Astrocyte of the cerebellum (primary cell): ENCODE measurements at regions not wholly inside any gene's neighbourhood (a gene's known extent, or its start where the extent isn't known, plus 50 kb on each side); places are given as distances from the start of the nearest gene placed in this dataset.

Source experiments
- DNase-seq: peaks from one replicate; pipeline ENCODE4 v3.0.0-alpha.2; 2011; ENCODE audit warnings: low read depth
- H3K4me3 ChIP-seq: 2 replicates; pipeline ENCODE4 v1.5.1; 2011; ENCODE audit warnings: mild to moderate bottlenecking, low read depth, low read length, moderate library complexity
- CTCF ChIP-seq: IDR thresholded peaks from 2 replicates; pipeline ENCODE4 v1.5.1; 2012; ENCODE audit warnings: low read length, low read depth, moderate library complexity, mild to moderate bottlenecking; ENCODE audit errors: missing control alignments
- in situ Hi-C: cut with HindIII; loops from 2 replicates; pipeline ENCODE4 v1.10.0; 2017; ENCODE audit warnings: low sequenced_read_pairs

DNA sequence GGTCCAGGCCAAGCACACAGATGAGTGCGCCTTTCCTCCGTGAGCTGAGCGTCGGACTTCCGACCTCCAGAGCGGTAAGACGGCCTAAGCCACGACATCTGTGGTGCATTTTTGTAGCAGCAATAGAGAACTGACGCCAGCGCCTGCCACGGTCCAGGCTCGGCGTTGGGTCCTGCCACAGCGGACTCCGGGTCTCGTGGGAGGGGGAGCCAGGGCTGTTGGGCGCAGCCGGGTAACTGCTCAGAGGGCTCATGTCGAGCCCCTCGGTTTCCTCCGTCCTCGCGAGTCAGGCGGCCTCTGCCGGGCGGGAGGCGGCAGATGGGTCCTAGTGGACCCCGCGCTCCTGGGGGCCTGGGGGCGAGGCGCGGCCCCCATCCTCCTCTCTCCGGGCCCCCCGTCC is 216.1 kb downstream of the QKI start:
- no peak for TF ChIP-seq CTCF
- no peak for DNase-seq
- in situ Hi-C loops = no loop called here
- H3K4me3 ChIP-seq = no peak overlapping the region

DNA sequence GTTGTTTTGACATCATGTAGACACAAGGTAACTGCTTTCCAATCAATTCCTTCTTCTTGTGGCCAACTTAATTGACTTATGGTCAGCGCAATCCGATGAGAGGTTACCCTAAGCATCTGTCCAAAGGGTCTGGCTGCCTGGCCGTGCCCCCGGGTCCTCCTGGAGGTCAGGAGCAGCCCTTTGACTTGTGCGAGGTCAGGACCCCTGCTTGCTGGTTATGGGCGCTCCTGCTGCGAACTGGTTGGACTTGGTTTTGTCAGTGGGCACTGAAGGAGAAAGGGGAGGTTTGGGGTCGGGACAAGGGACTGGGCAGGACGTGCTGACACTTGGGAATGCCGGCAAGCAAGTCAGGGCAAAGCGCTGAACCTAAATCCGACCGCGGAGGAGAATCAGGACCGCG is 215.6 kb downstream of the QKI start:
- no peak overlapping the region for H3K4me3 ChIP-seq
- no peak for TF ChIP-seq CTCF
- in situ Hi-C loops = no loop called here
- no peak for DNase-seq
